H9 (cell line): ENCODE measurements at regions not wholly inside any gene's neighbourhood (a gene's known extent, or its start where the extent isn't known, plus 50 kb on each side); places are given as distances from the start of the nearest gene placed in this dataset.

ENCODE experiments used
- DNase-seq: peaks from one replicate; pipeline ENCODE4 v3.0.0-alpha.2; 2017
- H2AFZ ChIP-seq: one replicate; pipeline ENCODE4 v1.6.1; 2013; ENCODE audit warnings: mild to moderate bottlenecking, low read length, control low read depth, moderate library complexity
- H2AK5ac ChIP-seq: 2 replicates; pipeline ENCODE4 v1.6.1; 2013; ENCODE audit warnings: low read length, control low read depth, mixed read lengths; ENCODE audit not compliant: insufficient read length
- H2BK120ac ChIP-seq: one replicate; pipeline ENCODE4 v1.6.1; 2013; ENCODE audit warnings: low read depth, mild to moderate bottlenecking, low read length, control low read depth, inconsistent platforms; ENCODE audit not compliant: poor library complexity, severe bottlenecking
- H2BK12ac ChIP-seq: 2 replicates; pipeline ENCODE4 v1.6.1; 2013; ENCODE audit warnings: low read length, control low read depth, mixed read lengths, low read depth; ENCODE audit not compliant: insufficient read length
- H2BK15ac ChIP-seq: 2 replicates; pipeline ENCODE4 v1.6.1; 2013; ENCODE audit warnings: low read depth, low read length, control low read depth
- H2BK20ac ChIP-seq: one replicate; pipeline ENCODE4 v1.6.1; 2013; ENCODE audit warnings: low read depth, mild to moderate bottlenecking, low read length, control low read depth, inconsistent platforms; ENCODE audit not compliant: poor library complexity, severe bottlenecking
- H2BK5ac ChIP-seq: 2 replicates; pipeline ENCODE4 v1.6.1; 2013; ENCODE audit warnings: low read length, control low read depth, mixed read lengths; ENCODE audit not compliant: insufficient read length
- H3K14ac ChIP-seq: 2 replicates; pipeline ENCODE4 v1.6.1; 2013; ENCODE audit warnings: low read length, control low read depth; ENCODE audit not compliant: insufficient read depth
- H3K18ac ChIP-seq: 2 replicates; pipeline ENCODE4 v1.6.1; 2013; ENCODE audit warnings: low read depth, mild to moderate bottlenecking, mixed read lengths, low read length, control low read depth; ENCODE audit not compliant: insufficient read length
- H3K23ac ChIP-seq: 2 replicates; pipeline ENCODE4 v1.6.1; 2013; ENCODE audit warnings: low read length, control low read depth, mixed read lengths, low read depth; ENCODE audit not compliant: insufficient read length
- H3K23me2 ChIP-seq: 2 replicates; pipeline ENCODE4 v1.6.1; 2013; ENCODE audit warnings: low read depth, mild to moderate bottlenecking, mixed read lengths, low read length, control low read depth; ENCODE audit not compliant: insufficient read length, poor library complexity, severe bottlenecking
- H3K27ac ChIP-seq: 2 replicates; pipeline ENCODE4 v1.5.1; 2013; ENCODE audit warnings: low read length, control low read depth, mixed read lengths, low read depth; ENCODE audit not compliant: insufficient read length
- H3K27me3 ChIP-seq: 2 replicates; pipeline ENCODE4 v1.6.1; 2013; ENCODE audit warnings: low read length, control low read depth, inconsistent platforms; ENCODE audit not compliant: insufficient read depth
- H3K4ac ChIP-seq: 2 replicates; pipeline ENCODE4 v1.6.1; 2013; ENCODE audit warnings: low read depth, mild to moderate bottlenecking, control low read depth, inconsistent platforms, low read length, moderate library complexity
- H3K4me1 ChIP-seq: 2 replicates; pipeline ENCODE4 v1.6.1; 2013; ENCODE audit warnings: low read length, control low read depth, inconsistent platforms; ENCODE audit not compliant: insufficient read depth
- H3K4me2 ChIP-seq: 2 replicates; pipeline ENCODE4 v1.6.1; 2013; ENCODE audit warnings: low read length, control low read depth, mixed read lengths; ENCODE audit not compliant: insufficient read length, insufficient read depth
- H3K56ac ChIP-seq: 2 replicates; pipeline ENCODE4 v1.6.1; 2013; ENCODE audit warnings: low read depth, mild to moderate bottlenecking, mixed read lengths, low read length, control low read depth; ENCODE audit not compliant: insufficient read length
- H3K79me1 ChIP-seq: 2 replicates; pipeline ENCODE4 v1.6.1; 2013; ENCODE audit warnings: low read depth, mild to moderate bottlenecking, moderate library complexity, low read length, control low read depth, inconsistent platforms; ENCODE audit not compliant: insufficient read depth, poor library complexity, severe bottlenecking
- H3K79me2 ChIP-seq: 2 replicates; pipeline ENCODE4 v1.6.1; 2013; ENCODE audit warnings: low read length, control low read depth, inconsistent platforms; ENCODE audit not compliant: insufficient read depth
- H3K9ac ChIP-seq: 2 replicates; pipeline ENCODE4 v1.6.1; 2013; ENCODE audit warnings: low read length, control low read depth, mixed read lengths; ENCODE audit not compliant: insufficient read length; ENCODE audit errors: extremely low read depth
- H3K9me3 ChIP-seq: one replicate; pipeline ENCODE4 v1.6.1; 2013; ENCODE audit warnings: low read depth, low read length, inconsistent platforms; ENCODE audit not compliant: control insufficient read depth
- H3T11ph ChIP-seq: one replicate; pipeline ENCODE4 v1.6.1; 2013; ENCODE audit warnings: mild to moderate bottlenecking, low read length, control low read depth, inconsistent platforms
- H4K20me1 ChIP-seq: one replicate; pipeline ENCODE4 v1.6.1; 2013; ENCODE audit not compliant: control insufficient read depth, insufficient read length, insufficient read depth
- H4K5ac ChIP-seq: 2 replicates; pipeline ENCODE4 v1.6.1; 2013; ENCODE audit warnings: low read depth, mild to moderate bottlenecking, mixed read lengths, low read length, control low read depth; ENCODE audit not compliant: insufficient read length
- H4K8ac ChIP-seq: replicated peaks from 2 replicates; pipeline ENCODE4 v1.6.1; 2013; ENCODE audit warnings: low read length, control low read depth, mixed read lengths, low read depth; ENCODE audit not compliant: insufficient read length
- H4K91ac ChIP-seq: 2 replicates; pipeline ENCODE4 v1.6.1; 2013; ENCODE audit warnings: low read depth, mild to moderate bottlenecking, moderate library complexity, mixed read lengths, low read length, control low read depth; ENCODE audit not compliant: insufficient read length
- H3K27ac Mint-ChIP-seq, 3 experiments: 2 replicates in 2 of 3; 3 replicates in 1 of 3; pipeline ENCODE4 v1.8.0; 2020 to 2021; ENCODE audit warnings: mixed read lengths in 3 of 3, mild to moderate bottlenecking in 1 of 3, moderate library complexity in 1 of 3
- H3K27me3 Mint-ChIP-seq: 2 replicates; pipeline ENCODE4 v1.8.0; 2021; ENCODE audit warnings: low read depth, mild to moderate bottlenecking, moderate library complexity, mixed read lengths
- H3K36me3 Mint-ChIP-seq, 3 experiments: 2 replicates in 2 of 3; 3 replicates in 1 of 3; pipeline ENCODE4 v1.8.0; 2020 to 2021; ENCODE audit warnings: low read depth in 3 of 3, mixed read lengths in 3 of 3; ENCODE audit not compliant: insufficient read depth in 1 of 3
- H3K4me1 Mint-ChIP-seq, 2 experiments: 2 replicates each; pipeline ENCODE4 v1.8.0; 2020; ENCODE audit warnings: mixed read lengths in 2 of 2
- H3K4me3 Mint-ChIP-seq, 2 experiments: 2 replicates in 1 of 2; 3 replicates in 1 of 2; pipeline ENCODE4 v1.8.0; 2020 to 2021; ENCODE audit warnings: mild to moderate bottlenecking in 2 of 2, mixed read lengths in 2 of 2, moderate library complexity in 1 of 2
- H3K9me3 Mint-ChIP-seq, 2 experiments: 2 replicates in 1 of 2; 3 replicates in 1 of 2; pipeline ENCODE4 v1.8.0; 2020; ENCODE audit warnings: mild to moderate bottlenecking in 2 of 2, mixed read lengths in 2 of 2, moderate library complexity in 1 of 2
- WGBS: extraction: QIAGEN DNeasy Blood & Tissue Kit; methylation state at CpG from one replicate; pipeline ENCODE4 v1.1.7; 2013; ENCODE audit warnings: missing lambda C conversion rate, low lambda C conversion rate, mixed read lengths; ENCODE audit not compliant: insufficient read length; ENCODE audit errors: extremely low coverage; 5-methylcytosine and 5-hydroxymethylcytosine counted together
- TF ChIP-seq, protein P1 (sequence below): fragments of 200-600 bp; sonication (generic); conservative IDR thresholded peaks from 3 replicates; pipeline ENCODE4 v1.8.0; 2021; ENCODE audit warnings: antibody characterized with exemption, mild to moderate bottlenecking

DNA sequence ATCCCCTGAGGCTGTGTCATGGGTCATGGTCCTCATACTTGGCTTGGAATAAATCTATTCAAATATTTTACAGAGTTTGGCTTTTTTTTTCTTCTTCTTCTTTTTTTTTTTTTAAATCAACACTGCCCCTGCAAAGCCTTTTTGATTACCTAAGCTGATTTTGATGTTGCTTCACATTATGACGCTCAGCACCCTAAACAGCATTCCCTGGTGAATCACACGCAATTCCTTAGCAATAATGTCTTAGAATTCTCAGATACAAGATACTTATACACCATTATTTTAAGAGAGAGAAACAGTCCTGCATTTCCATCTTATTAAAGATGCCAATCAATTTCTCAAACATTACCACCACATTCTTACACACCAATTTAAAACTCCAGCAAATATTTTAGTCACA, 323.7 kb upstream of the IGFBP3 start:
- Histone ChIP-seq H3K56ac (no peak overlapping the region), H2BK20ac (no peak overlapping the region), H3K14ac (no peak overlapping the region), H3K79me2 (no peaks in the 10 kb centered on the region), H4K5ac (no peak overlapping the region), H2BK5ac (no peak overlapping the region), H4K20me1 (no peaks in the 10 kb centered on the region), H3K79me1 (no peaks in the 10 kb centered on the region), H3K18ac (no peak overlapping the region), H3K27me3 (no peaks in the 10 kb centered on the region), H3T11ph (no peak overlapping the region), H2BK12ac (no peak overlapping the region), H2BK120ac (no peak overlapping the region), H3K4me2 (no peak overlapping the region), H4K8ac (no peak overlapping the region), H3K4ac (no peak overlapping the region), H3K23ac (no peak overlapping the region), H2AFZ (no peak overlapping the region), H2AK5ac (no peak overlapping the region), H3K9ac (no peak overlapping the region), H3K4me1 (no peaks in the 10 kb centered on the region), H3K23me2 (no peaks in the 10 kb centered on the region), H4K91ac (no peak overlapping the region), H2BK15ac (no peak overlapping the region), H3K27ac (no peak overlapping the region), H3K9me3 (no peaks in the 10 kb centered on the region)
- no peak for DNase-seq
- Mint-ChIP-seq H3K27me3 (no peaks in the 10 kb centered on the region; the same call in 1 of the 2 replicates), H3K4me1 (peaks cover 0 to 5% of the 10 kb centered on the region in 2 experiments; a peak in 2 of 4 replicates), H3K9me3 (peaks cover 0 to 7% of the 10 kb centered on the region in 2 experiments; a peak in 3 of 5 replicates), H3K36me3 (peaks cover 1 to 8% (median 4%) of the 10 kb centered on the region in 3 experiments; a peak in 5 of 7 replicates), H3K27ac (no peak overlapping the region), H3K4me3 (no peak overlapping the region)
- no CpG with 5 or more reads among the region's 2 CpGs for WGBS
- TF ChIP-seq, protein P1, sequence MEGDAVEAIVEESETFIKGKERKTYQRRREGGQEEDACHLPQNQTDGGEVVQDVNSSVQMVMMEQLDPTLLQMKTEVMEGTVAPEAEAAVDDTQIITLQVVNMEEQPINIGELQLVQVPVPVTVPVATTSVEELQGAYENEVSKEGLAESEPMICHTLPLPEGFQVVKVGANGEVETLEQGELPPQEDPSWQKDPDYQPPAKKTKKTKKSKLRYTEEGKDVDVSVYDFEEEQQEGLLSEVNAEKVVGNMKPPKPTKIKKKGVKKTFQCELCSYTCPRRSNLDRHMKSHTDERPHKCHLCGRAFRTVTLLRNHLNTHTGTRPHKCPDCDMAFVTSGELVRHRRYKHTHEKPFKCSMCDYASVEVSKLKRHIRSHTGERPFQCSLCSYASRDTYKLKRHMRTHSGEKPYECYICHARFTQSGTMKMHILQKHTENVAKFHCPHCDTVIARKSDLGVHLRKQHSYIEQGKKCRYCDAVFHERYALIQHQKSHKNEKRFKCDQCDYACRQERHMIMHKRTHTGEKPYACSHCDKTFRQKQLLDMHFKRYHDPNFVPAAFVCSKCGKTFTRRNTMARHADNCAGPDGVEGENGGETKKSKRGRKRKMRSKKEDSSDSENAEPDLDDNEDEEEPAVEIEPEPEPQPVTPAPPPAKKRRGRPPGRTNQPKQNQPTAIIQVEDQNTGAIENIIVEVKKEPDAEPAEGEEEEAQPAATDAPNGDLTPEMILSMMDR: no peak
